Body of pancreas (tissue), 4 donors: ENCODE measurements at regions not wholly inside any gene's neighbourhood (a gene's known extent, or its start where the extent isn't known, plus 50 kb on each side); places are given as distances from the start of the nearest gene placed in this dataset.

ENCODE experiments used
- ATAC-seq: fragments of 150-250 bp; one replicate; pipeline ENCODE4 v1.9.1; 2016
- DNase-seq, 4 donors: peaks; one replicate each; pipeline ENCODE4 v3.0.0-alpha.2; 2019
- H3K27ac ChIP-seq, 4 donors: fragments of 200-600 bp; sonication (generic); 1 replicate in 3 of 4; 2 replicates in 1 of 4; pipeline versions ENCODE4 v1.5.1 to v1.6.1; 2016 to 2019; ENCODE audit warnings: mild to moderate bottlenecking in 1 of 4, mixed read lengths in 1 of 4, moderate library complexity in 1 of 4
- H3K27me3 ChIP-seq, 2 donors: fragments of 200-600 bp; sonication (generic); one replicate each; pipeline ENCODE4 v1.6.0; 2016; ENCODE audit warnings: mild to moderate bottlenecking in 1 of 2
- H3K36me3 ChIP-seq, 2 donors: fragments of 200-600 bp; sonication (generic); replicated peaks in 1 of 2; 2 replicates each; pipeline ENCODE4 v1.5.1; 2016; ENCODE audit warnings: low read depth in 2 of 2; ENCODE audit not compliant: insufficient read depth in 1 of 2
- H3K4me1 ChIP-seq: fragments of 200-600 bp; sonication (generic); one replicate; pipeline ENCODE4 v1.6.0; 2016
- H3K4me3 ChIP-seq, 2 donors: fragments of 200-600 bp; sonication (generic); 1 replicate in 1 of 2; 2 replicates in 1 of 2; pipeline ENCODE4 v1.5.1; 2016 to 2019
- H3K9me3 ChIP-seq, 3 donors: fragments of 200-600 bp; sonication (generic); 1 replicate in 2 of 3; 2 replicates in 1 of 3; pipeline ENCODE4 v1.5.1; 2016
- POLR2A ChIP-seq, 3 donors: fragments of 450-650 bp; IDR thresholded peaks; one replicate each; pipeline ENCODE4 v1.6.1; 2016; ENCODE audit warnings: antibody characterized with exemption in 3 of 3, mild to moderate bottlenecking in 2 of 3
- WGBS, 2 donors: methylation state at CpG; one replicate each; pipeline ENCODE4 v1.1.5; 2017; 5-methylcytosine and 5-hydroxymethylcytosine counted together
- intact Hi-C: fragments of 100-400 bp; cut with DNase I; formaldehyde crosslinking; loops from one replicate; pipeline ENCODE4 v1.15.1; 2023
- TF ChIP-seq, protein P1 (sequence below), 7 experiments: fragments of 450-650 bp in 4 of 7; fragments of 200-600 bp in 3 of 7; sonication (generic) in 3 of 7; IDR thresholded peaks; one replicate each; pipeline ENCODE4 v1.5.1; 2016 to 2019; ENCODE audit warnings: antibody characterized with exemption in 7 of 7

DNA sequence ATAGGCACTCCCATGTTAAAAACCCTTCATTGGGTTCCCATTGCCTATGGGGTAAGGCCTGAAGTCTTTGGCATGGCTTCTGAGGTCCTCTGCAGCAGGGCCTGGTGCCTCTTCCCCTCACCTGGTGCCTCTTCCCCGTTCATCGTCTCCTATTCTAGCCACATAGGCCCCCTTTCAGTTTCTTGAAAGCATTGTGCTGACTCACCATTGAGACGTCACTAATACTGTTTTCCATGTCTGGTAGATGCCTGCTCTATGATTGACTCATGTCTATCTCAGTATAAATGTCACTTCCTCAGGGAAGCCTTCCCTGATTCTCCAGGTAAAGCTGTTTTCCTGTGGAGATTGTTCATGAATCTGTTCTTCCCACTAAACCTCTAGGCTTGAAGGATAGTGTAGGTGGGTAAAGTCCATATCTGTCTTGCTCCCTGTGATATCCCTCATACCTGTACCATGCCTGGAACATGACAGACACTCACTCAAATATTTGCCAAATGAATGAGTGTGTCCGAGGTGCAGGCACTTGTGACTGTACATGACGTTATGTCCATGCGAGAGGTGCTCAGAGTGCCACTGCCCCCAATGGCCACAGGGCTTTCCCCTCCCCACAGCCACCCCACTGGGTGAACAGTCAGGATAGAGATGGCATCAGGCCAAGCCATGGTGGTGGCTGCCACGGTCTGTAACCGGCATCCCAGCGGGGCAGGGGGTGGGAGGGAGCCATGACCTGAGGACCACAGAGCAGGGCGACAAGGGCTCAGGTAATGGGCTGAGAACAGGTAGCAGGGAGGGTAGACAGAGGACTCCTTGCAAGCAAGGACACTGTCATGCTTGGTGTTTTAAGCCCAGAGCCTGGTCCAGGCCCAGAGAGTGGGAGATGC is 85.2 kb upstream of the FAM20A start:
- DNase-seq (no peak), ATAC-seq (no peak)
- intact Hi-C loops: no loop called here
- Histone ChIP-seq H3K27ac (no peak overlapping the region), H3K4me1 (no peaks in the 10 kb centered on the region), H3K4me3 (no peak overlapping the region), H3K9me3 (no peaks in the 10 kb centered on the region), H3K36me3 (no peaks in the 10 kb centered on the region), H3K27me3 (no peaks in the 10 kb centered on the region)
- WGBS, 2 donors: 85 to 93% methylated on average over 10 of the region's 10 CpGs
- TF ChIP-seq POLR2A (IDR thresholded peaks at IDR 0.05): no peak
- TF ChIP-seq, protein P1, sequence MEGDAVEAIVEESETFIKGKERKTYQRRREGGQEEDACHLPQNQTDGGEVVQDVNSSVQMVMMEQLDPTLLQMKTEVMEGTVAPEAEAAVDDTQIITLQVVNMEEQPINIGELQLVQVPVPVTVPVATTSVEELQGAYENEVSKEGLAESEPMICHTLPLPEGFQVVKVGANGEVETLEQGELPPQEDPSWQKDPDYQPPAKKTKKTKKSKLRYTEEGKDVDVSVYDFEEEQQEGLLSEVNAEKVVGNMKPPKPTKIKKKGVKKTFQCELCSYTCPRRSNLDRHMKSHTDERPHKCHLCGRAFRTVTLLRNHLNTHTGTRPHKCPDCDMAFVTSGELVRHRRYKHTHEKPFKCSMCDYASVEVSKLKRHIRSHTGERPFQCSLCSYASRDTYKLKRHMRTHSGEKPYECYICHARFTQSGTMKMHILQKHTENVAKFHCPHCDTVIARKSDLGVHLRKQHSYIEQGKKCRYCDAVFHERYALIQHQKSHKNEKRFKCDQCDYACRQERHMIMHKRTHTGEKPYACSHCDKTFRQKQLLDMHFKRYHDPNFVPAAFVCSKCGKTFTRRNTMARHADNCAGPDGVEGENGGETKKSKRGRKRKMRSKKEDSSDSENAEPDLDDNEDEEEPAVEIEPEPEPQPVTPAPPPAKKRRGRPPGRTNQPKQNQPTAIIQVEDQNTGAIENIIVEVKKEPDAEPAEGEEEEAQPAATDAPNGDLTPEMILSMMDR (IDR thresholded peaks at IDR 0.05): no peak

DNA sequence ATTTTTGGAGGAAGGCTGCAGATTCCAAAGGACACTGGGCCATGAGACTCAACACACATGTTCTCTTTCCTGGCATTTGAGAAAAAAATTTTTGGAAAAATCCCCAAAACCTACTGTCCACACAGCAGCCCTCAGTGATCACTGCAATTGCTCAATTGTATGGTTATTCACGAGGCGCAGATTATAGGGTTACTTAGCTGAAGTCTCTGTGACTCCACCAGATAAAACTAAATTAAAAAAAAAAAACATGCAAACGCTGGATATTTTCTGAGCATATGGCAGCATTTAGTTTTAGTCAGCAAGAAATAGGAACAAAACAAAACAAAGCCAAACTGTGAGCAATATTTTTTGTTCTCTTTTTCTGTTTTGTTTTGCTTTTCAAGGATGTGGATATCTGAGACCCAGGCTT is 83.8 kb upstream of the FAM20A start:
- 69 to 78% methylated on average over 3 of the region's 3 CpGs for WGBS, 2 donors
- intact Hi-C loops: no loop called here
- H3K36me3 ChIP-seq: no peaks in the 10 kb centered on the region
- no peaks in the 10 kb centered on the region for H3K4me1 ChIP-seq
- DNase-seq (peak in 1 of 4 donors; percentile 34), ATAC-seq (peak; percentile 48)
- H3K27me3 ChIP-seq: no peaks in the 10 kb centered on the region
- H3K9me3 ChIP-seq: no peaks in the 10 kb centered on the region
- no peak for TF ChIP-seq POLR2A (IDR thresholded peaks at IDR 0.05)
- TF ChIP-seq, protein P1 (IDR thresholded peaks at IDR 0.05): no peak
- H3K27ac ChIP-seq: no peak overlapping the region
- H3K4me3 ChIP-seq: no peak overlapping the region

DNA sequence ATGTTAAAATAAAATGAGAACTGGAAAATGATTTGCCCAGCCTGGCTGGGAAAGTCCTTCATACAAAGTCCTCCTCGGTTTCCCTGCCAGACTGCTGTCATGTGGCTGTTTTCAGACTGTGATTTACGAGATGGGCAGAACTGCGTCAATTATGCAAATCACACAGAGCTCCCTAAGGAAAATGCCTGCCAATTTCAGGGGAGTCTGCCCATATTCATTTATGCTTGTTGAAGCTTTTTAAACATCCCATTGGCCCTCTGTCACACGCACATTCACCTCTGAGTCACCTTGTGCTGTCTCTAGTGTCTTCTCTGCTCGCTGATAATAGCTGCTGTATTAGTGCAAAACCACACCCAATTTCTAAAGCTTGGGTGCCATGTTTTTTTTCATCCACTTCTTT is 81.7 kb upstream of the FAM20A start:
- Histone ChIP-seq H3K4me1 (no peaks in the 10 kb centered on the region), H3K27me3 (no peaks in the 10 kb centered on the region), H3K9me3 (no peaks in the 10 kb centered on the region), H3K4me3 (no peak overlapping the region), H3K36me3 (no peaks in the 10 kb centered on the region), H3K27ac (no peak overlapping the region)
- DNase-seq: no peak
- 53 to 59% methylated on average over 5 of the region's 5 CpGs for WGBS, 2 donors
- ATAC-seq: no peak
- TF ChIP-seq POLR2A (IDR thresholded peaks at IDR 0.05): no peak
- TF ChIP-seq, protein P1 (IDR thresholded peaks at IDR 0.05): no peak
- intact Hi-C loops: no loop called here

DNA sequence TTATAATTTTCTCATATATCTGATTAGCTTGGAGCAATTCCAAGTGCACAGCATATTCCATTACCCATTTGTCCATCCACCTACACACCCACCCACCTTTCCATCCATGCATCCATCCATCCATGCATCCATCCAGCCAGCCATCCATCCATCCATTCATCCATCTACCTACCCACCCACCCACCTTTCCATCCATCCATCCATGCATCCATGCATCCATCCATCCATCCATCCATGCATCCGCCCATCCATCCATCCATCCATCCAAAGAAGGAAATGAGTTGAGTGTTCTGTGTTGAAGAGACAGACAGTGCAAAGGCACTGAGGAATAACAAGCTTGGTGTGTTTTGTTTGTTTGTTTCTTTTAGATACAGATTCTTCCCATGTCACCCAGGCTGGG is 78.7 kb upstream of the FAM20A start:
- Histone ChIP-seq H3K27me3 (no peaks in the 10 kb centered on the region), H3K4me1 (no peaks in the 10 kb centered on the region), H3K27ac (no peak overlapping the region), H3K4me3 (no peak overlapping the region), H3K36me3 (no peaks in the 10 kb centered on the region), H3K9me3 (no peaks in the 10 kb centered on the region)
- DNase-seq: no peak
- no peak for ATAC-seq
- no peak for TF ChIP-seq POLR2A (IDR thresholded peaks at IDR 0.05)
- TF ChIP-seq, protein P1 (IDR thresholded peaks at IDR 0.05): no peak
- intact Hi-C loops: no loop called here
- WGBS, 2 donors: 81 to 87% methylated on average over 1 of the region's 1 CpG

DNA sequence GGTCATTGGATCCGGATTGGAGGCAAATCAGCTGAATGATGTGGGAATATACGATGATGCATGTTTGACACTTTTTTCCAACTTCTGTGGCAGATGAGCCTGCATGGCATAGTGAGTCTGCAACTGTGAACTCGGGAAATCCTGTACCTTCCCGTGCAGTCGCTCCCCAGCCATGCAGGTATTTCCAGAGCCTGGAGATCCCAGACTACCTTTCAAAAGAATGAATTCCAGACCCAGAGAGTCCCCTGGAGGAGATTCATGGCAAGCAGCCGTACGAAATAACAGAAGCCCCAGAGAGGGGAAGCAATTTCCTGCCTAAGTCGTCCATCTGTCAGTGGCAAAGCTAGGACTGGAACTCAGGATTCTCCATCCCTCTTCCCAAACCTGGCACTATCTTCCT is 75.7 kb upstream of the FAM20A start:
- intact Hi-C loops: no loop called here
- no peak for DNase-seq
- 66 to 72% methylated on average over 8 of the region's 8 CpGs for WGBS, 2 donors
- H3K9me3 ChIP-seq: no peaks in the 10 kb centered on the region
- no peak overlapping the region for H3K4me3 ChIP-seq
- no peaks in the 10 kb centered on the region for H3K36me3 ChIP-seq
- ATAC-seq: no peak
- TF ChIP-seq, protein P1 (IDR thresholded peaks at IDR 0.05): no peak
- no peak for TF ChIP-seq POLR2A (IDR thresholded peaks at IDR 0.05)
- no peaks in the 10 kb centered on the region for H3K27me3 ChIP-seq
- no peaks in the 10 kb centered on the region for H3K4me1 ChIP-seq
- no peak overlapping the region for H3K27ac ChIP-seq
